IPS-20b (cell line): ENCODE measurements at regions not wholly inside any gene's neighbourhood (a gene's known extent, or its start where the extent isn't known, plus 50 kb on each side); places are given as distances from the start of the nearest gene placed in this dataset.
"Not testable (repeated sequence)": the region's sequence is repeated elsewhere in the genome, so short reads cannot be mapped to it uniquely, and the experiment has no call there.

Experiments
- H3K27ac ChIP-seq: one replicate; pipeline ENCODE4 v1.5.1; 2013; ENCODE audit warnings: low read length
- H3K27me3 ChIP-seq: 2 replicates; pipeline ENCODE4 v1.6.1; 2013; ENCODE audit warnings: mild to moderate bottlenecking, low read length, inconsistent platforms; ENCODE audit not compliant: insufficient read depth
- H3K36me3 ChIP-seq: 2 replicates; pipeline ENCODE4 v1.6.1; 2013; ENCODE audit warnings: low read depth, mild to moderate bottlenecking, inconsistent platforms, low read length, moderate library complexity; ENCODE audit not compliant: insufficient read depth
- H3K4me1 ChIP-seq: 2 replicates; pipeline ENCODE4 v1.6.1; 2013; ENCODE audit warnings: mild to moderate bottlenecking, control low read depth, inconsistent platforms, low read length, moderate library complexity; ENCODE audit not compliant: insufficient read depth
- H3K4me3 ChIP-seq: 2 replicates; pipeline ENCODE4 v1.5.1; 2013; ENCODE audit warnings: mild to moderate bottlenecking, low read length, inconsistent platforms
- H3K9ac ChIP-seq: 2 replicates; pipeline ENCODE4 v1.6.1; 2013; ENCODE audit warnings: low read depth, mild to moderate bottlenecking, inconsistent platforms, low read length, moderate library complexity
- H3K9me3 ChIP-seq: 2 replicates; pipeline ENCODE4 v1.6.1; 2013; ENCODE audit warnings: mild to moderate bottlenecking, low read depth, low read length, inconsistent platforms; ENCODE audit not compliant: insufficient read depth

DNA sequence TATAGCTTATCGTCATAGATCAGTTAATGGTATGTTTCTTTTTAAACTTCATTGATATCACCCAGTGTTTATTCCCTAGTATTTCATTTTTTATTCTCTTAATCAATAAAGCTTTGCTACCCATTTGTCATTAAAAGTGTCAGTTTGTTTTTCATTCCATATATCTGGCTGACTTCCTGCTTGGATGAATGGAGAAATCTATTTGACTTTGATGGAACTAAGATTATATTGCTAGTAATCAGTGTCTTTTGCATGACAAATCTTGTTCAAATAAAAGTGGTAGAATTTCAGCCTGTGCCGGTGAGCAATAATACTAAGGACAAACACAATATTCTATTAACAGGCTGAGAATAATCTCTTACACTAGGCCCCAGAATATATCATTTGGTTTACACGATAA is 203.3 kb downstream of the SEC23IP start:
- H3K4me3 ChIP-seq: no peak overlapping the region
- H3K4me1 ChIP-seq: peaks cover 27% of the 10 kb centered on the region
- H3K36me3 ChIP-seq: no peaks in the 10 kb centered on the region
- H3K27me3 ChIP-seq: no peaks in the 10 kb centered on the region
- H3K9ac ChIP-seq: no peak overlapping the region
- H3K9me3 ChIP-seq: no peaks in the 10 kb centered on the region
- no peak overlapping the region for H3K27ac ChIP-seq

DNA sequence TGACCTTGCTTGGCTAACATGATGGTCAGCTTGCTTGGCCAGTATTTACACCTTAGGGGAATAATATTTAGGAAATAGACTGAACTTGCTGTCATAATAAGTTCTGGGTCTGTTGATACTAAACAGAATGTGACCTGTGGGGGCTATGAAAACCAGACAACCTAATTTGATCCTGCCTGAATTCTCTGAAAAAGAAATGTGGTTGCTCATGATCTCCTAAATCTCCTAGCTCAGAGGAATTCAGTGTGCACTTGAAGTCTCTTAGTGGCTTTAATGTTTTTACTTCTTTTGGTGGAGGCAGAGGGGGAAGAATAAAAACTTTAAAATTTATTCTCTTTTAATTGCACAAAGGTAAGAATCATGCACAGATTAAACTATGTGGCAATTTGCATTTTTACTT is 205.2 kb downstream of the SEC23IP start:
- Histone ChIP-seq H3K36me3 (no peaks in the 10 kb centered on the region), H3K9me3 (no peaks in the 10 kb centered on the region), H3K4me3 (no peak overlapping the region), H3K27ac (no peak overlapping the region), H3K4me1 (peaks cover 27% of the 10 kb centered on the region), H3K27me3 (no peaks in the 10 kb centered on the region), H3K9ac (no peak overlapping the region)

DNA sequence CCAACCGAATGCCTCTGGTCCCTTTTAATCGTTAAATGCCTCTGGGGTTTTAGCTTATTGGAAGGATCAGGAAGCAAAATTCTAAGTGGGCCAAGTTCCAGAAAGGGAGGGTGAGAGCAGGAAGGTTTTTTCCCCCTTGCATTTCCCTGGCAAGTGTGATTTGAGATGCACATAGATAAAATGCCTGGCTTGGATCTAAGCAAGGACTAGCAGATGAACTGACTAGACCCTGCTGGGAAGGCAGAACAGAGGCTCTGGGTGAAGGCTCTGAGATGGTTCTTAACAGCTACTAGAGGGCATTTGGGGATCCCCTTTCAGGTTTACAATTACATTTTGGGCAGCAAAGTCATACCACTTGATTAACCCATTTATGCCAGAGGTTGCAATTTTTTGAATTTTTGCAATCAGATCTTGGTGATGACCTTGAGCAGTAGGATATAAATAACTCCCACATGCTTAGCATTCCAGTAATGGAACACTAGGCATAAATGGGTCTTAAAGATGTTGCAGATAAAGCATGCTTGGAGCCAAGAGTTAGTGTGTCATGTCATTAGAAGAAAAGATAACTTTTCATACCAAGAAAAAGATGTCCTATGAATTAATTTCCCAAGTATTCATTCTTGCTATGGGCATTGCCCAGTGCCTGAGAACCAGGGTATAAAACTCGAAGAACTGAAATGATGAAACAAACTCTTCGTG is 205.9 kb downstream of the SEC23IP start:
- Histone ChIP-seq H3K27ac (no peak overlapping the region), H3K9ac (no peak overlapping the region), H3K27me3 (no peaks in the 10 kb centered on the region), H3K36me3 (no peaks in the 10 kb centered on the region), H3K4me1 (peaks cover 27% of the 10 kb centered on the region), H3K9me3 (no peaks in the 10 kb centered on the region), H3K4me3 (no peak overlapping the region)

DNA sequence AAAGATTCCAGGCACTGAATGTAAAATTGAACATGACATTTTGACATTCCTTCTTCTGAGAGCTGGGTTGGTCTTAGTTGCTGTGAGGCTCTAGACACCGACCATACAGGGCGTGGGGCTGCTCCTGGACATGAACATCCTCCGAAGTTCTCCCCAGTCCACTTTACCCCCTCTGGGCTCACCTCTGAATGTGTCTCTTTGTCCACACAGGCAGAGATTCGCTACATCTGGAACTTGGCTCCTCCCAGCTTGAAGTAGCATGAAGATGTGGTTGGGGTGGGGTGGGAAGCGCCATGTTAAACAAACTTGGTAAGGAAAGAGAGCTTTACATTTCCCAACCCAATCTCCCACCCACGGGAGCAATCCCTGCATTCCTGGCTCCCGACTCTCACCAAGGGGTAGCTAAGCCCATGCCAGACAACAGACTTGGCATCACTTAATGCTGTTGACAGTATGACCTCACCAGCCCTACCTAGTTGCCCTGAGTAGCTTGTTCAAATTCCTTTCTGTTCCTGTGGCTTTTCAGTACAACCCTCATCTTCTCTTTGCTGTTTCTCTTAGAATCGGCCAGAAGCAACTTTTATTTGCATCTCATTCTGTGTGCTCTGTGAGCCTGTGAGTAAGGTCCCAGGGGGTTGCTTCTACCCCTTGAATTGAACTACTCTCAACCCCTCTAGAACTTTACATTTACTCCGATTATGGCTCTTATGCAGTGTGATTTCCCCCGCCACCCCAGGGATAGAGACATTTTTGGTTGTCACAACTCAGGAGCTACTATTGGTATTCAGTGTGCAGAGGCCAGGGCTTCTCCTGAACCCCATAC is 211.4 kb downstream of the SEC23IP start:
- Histone ChIP-seq H3K4me3 (no peak overlapping the region), H3K9ac (no peak overlapping the region), H3K9me3 (no peaks in the 10 kb centered on the region), H3K36me3 (no peaks in the 10 kb centered on the region), H3K27ac (no peak overlapping the region), H3K27me3 (no peaks in the 10 kb centered on the region; the same call in 1 of the 2 replicates), H3K4me1 (peaks cover 8% of the 10 kb centered on the region)

DNA sequence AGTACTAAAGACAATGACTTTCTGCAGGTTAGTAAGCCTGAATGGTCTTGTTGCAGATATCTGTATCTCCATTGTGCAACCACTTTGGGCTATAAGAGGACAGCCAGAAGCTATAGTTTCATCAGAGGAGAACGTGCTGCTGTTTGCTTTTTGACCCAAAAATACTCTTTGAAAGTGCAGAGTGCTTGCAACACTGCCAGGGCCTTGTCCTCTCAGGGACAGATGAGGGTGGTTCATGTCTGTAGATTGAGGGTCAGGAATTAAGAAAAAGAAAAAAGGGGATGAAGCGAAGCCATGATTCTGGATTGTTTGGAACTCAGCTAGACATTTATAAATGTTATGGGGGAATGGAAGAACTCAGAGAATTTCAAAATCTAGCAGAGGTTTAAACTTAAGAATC is 212.5 kb downstream of the SEC23IP start:
- Histone ChIP-seq H3K9ac (no peak overlapping the region), H3K4me3 (no peak overlapping the region), H3K36me3 (no peaks in the 10 kb centered on the region), H3K4me1 (no peaks in the 10 kb centered on the region), H3K9me3 (no peaks in the 10 kb centered on the region), H3K27me3 (no peaks in the 10 kb centered on the region; the same call in 1 of the 2 replicates), H3K27ac (no peak overlapping the region)

DNA sequence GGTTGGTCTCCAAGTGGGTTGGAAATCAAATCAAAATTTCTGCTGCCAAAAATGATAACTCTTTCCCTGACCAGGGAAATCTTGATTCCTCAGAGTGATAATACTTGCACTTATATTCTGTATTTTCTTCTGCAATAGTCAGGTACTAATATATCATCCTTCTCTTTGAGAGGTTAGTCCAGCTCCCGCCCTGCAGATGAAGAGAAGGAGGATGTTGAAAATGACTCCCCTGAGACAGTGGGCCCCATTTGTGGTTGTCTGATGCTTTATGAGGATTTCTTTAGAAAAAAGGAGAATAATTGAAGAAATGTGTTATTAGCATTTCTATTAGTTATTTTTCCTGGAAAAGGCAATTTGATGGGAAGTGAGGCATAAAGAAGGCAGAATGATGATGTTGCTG is 213.0 kb downstream of the SEC23IP start:
- no peak overlapping the region for H3K9ac ChIP-seq
- no peaks in the 10 kb centered on the region; the same call in 1 of the 2 replicates for H3K27me3 ChIP-seq
- H3K36me3 ChIP-seq: no peaks in the 10 kb centered on the region
- no peaks in the 10 kb centered on the region for H3K4me1 ChIP-seq
- H3K27ac ChIP-seq: no peak overlapping the region
- H3K9me3 ChIP-seq: no peaks in the 10 kb centered on the region
- H3K4me3 ChIP-seq: no peak overlapping the region

DNA sequence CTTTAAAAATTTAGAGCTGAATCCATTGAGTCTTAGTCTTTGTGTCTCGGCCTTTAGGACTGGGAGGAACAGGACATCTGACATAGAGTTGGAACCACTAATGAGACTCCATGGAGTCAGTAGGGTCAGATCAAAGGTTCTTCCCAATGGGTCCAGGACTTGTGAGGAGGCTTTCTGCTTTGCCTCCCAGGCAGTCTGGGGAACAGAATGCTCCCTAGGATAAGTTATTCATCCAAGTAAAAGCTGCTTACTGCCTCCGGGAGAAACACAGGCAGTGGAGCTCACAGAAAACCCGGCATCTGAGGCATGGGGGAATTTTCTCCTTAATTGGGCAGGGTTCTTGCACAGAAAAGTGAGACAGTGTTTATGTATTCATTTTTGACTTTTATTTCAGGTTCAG is 216.4 kb downstream of the SEC23IP start:
- H3K9ac ChIP-seq: no peak overlapping the region
- H3K27me3 ChIP-seq: no peaks in the 10 kb centered on the region; the same call in 1 of the 2 replicates
- no peaks in the 10 kb centered on the region for H3K4me1 ChIP-seq

DNA sequence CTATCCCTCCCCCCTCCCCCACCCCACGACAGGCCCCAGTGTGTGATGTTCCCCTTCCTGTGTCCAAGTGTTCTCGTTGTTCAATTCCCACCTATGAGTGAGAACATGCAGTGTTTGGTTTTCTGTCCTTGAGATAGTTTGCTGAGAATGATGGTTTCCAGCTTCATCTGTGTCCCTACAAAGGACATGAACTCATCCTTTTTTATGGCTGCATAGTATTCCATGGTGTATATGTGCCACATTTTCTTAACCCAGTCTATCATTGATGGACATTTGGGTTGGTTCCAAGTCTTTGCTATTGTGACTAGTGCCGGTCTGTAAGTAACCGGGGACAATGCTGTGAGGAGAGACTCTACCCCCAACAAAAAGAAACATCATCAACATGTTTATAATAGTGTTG is 217.2 kb downstream of the SEC23IP start:
- not testable (repeated sequence) for H3K27me3 ChIP-seq, H3K4me1 ChIP-seq, H3K9me3 ChIP-seq, H3K9ac ChIP-seq, H3K36me3 ChIP-seq, H3K27ac ChIP-seq, H3K4me3 ChIP-seq

More for the DNA sequence above, 216.4 kb downstream of the SEC23IP start:
- H3K4me3 ChIP-seq: no peak overlapping the region
- no peaks in the 10 kb centered on the region for H3K9me3 ChIP-seq
- no peaks in the 10 kb centered on the region for H3K36me3 ChIP-seq
- H3K27ac ChIP-seq: no peak overlapping the region

DNA sequence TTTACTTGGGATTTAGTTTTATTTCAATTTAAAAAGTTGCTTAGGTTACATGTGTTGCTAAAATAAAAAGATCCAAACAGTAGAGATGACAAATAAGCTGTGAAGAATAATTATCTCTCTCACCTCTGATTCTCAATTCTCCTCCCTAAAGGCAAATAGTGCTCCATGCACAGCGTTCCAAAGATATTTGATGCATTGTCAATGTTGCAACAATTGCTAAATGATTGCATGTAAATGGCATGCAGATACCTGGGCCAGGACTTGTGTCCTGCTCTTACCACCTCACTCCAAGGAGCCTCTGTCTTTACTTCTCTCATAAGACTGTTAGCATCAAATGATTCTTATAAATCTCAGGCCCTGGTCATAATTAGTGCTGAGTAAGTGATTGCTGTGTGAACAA is 217.7 kb downstream of the SEC23IP start:
- H3K9ac ChIP-seq: no peak overlapping the region
- H3K27me3 ChIP-seq: no peaks in the 10 kb centered on the region; the same call in 1 of the 2 replicates
- no peak overlapping the region for H3K4me3 ChIP-seq
- H3K9me3 ChIP-seq: no peaks in the 10 kb centered on the region
- no peak overlapping the region for H3K27ac ChIP-seq
- H3K36me3 ChIP-seq: no peaks in the 10 kb centered on the region
- no peaks in the 10 kb centered on the region for H3K4me1 ChIP-seq

DNA sequence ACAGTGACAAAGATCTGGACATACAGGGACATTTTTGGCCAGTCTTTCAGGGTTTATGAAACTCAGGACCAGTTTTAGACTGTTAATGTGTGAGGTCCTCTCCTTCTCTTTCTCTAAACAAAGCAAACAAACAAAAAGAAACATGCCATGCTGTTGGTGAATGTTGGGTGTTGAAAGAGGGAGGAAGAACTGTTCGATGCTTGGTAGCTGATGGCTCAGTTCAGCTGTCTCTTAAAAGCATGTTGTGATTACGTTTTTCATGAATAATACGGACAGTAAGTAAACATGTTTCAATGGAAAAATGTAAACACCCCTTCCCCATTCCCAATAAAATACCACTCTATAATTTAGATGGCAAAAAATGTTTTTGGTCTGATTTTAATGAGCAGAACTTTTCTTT is 219.1 kb downstream of the SEC23IP start:
- H3K27ac ChIP-seq: no peak overlapping the region
- no peak overlapping the region for H3K9ac ChIP-seq
- no peaks in the 10 kb centered on the region for H3K4me1 ChIP-seq
- H3K4me3 ChIP-seq: no peak overlapping the region
- H3K27me3 ChIP-seq: no peaks in the 10 kb centered on the region; the same call in 1 of the 2 replicates
- H3K36me3 ChIP-seq: no peaks in the 10 kb centered on the region
- no peaks in the 10 kb centered on the region for H3K9me3 ChIP-seq

DNA sequence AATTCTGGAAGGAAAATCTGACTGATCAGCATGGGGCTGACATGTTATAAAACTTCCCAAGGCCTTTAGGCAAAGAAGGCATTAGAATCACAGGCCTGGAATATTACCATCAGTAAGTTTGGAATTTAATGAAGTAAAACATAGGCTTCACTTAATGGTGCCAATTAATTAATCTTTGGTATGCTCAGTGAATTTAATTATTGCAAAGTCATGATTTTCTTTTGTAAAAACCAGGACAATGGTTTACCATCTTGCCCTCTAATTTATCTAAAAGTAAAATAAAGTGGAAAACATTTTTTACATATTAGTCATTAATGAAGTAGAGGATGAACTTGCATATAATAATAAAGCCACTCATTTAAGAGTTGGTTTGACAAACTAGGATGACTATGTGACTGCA is 220.3 kb downstream of the SEC23IP start:
- Histone ChIP-seq H3K36me3 (no peaks in the 10 kb centered on the region), H3K4me3 (no peak overlapping the region), H3K9ac (no peak overlapping the region), H3K27ac (no peak overlapping the region), H3K27me3 (no peaks in the 10 kb centered on the region; the same call in 1 of the 2 replicates), H3K9me3 (no peaks in the 10 kb centered on the region), H3K4me1 (no peaks in the 10 kb centered on the region)

DNA sequence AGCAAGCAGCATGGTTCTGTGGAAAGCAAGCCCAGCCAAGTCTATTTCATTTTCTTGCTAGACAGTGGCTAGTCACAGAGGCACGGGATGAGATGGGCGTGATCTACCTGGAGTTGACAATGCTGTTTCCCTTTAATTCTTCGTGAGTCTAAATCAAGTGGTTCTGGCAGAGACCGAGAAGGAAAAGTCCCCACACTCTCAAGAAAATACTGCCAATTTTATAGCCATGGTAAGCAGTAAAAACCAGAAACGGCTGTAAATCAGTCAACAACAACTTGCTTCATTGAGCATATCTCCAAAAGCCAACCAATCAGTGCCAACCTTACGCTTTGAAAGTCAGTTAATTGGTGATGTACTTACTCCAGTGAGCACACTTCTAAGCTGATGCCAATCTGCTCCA is 223.4 kb downstream of the SEC23IP start:
- no peaks in the 10 kb centered on the region for H3K27me3 ChIP-seq
- H3K4me3 ChIP-seq: no peak overlapping the region
- no peaks in the 10 kb centered on the region for H3K9me3 ChIP-seq
- H3K27ac ChIP-seq: no peak overlapping the region
- no peak overlapping the region for H3K9ac ChIP-seq
- no peaks in the 10 kb centered on the region for H3K36me3 ChIP-seq
- H3K4me1 ChIP-seq: no peaks in the 10 kb centered on the region
